ENCODE measurements at regions not wholly inside any gene's neighbourhood (a gene's known extent, or its start where the extent isn't known, plus 50 kb on each side); places are given as distances from the start of the nearest gene placed in this dataset.

DNA sequence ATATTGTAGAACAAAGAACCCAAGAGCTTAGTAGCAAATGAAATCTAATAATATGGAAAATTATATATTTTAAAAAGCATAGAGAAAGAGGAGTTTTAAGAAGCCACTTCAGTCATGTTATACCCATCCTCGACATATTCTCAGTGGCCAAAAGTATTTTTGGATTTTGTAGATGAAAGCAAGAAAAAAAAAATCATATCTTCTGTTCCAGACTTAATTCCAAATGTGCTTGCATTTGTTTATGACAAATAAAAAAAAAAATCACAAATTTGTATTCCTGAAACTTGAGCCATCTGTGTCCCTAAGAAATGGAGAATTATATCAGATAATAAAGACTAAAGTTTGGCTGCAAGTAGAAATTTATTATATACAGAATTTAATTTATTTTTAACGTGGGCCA is 1482.4 kb upstream of the PABPC4L start:
- no peak overlapping the region for H2AFZ ChIP-seq (ENCODE audit: insufficient read depth, low read depth, low read length, poor library complexity, severe bottlenecking)
- ATAC-seq (ENCODE audit: low read depth) (no peak), DNase-seq (no peak)
- H3K27ac ChIP-seq (ENCODE audit: low read length in 2 of 2): no peak overlapping the region
- H3K9me3 Mint-ChIP-seq (ENCODE audit: insufficient read depth): peaks cover 3% of the 10 kb centered on the region
- H3K4me1 Mint-ChIP-seq: no peaks in the 10 kb centered on the region
- no peaks in the 10 kb centered on the region for H4K20me1 ChIP-seq (ENCODE audit: control insufficient read depth, insufficient read depth, low read length, poor library complexity, severe bottlenecking)
- H3K27ac Mint-ChIP-seq: no peak overlapping the region
- H3K4me3 Mint-ChIP-seq: no peak overlapping the region
- H3K27me3 Mint-ChIP-seq: no peaks in the 10 kb centered on the region
- ChIA-PET CTCF (no interaction called here), POLR2A (no interaction called here)
- H3K79me2 ChIP-seq (ENCODE audit: control insufficient read depth, insufficient read depth, low read length): no peaks in the 10 kb centered on the region
- TF ChIP-seq, protein P1, sequence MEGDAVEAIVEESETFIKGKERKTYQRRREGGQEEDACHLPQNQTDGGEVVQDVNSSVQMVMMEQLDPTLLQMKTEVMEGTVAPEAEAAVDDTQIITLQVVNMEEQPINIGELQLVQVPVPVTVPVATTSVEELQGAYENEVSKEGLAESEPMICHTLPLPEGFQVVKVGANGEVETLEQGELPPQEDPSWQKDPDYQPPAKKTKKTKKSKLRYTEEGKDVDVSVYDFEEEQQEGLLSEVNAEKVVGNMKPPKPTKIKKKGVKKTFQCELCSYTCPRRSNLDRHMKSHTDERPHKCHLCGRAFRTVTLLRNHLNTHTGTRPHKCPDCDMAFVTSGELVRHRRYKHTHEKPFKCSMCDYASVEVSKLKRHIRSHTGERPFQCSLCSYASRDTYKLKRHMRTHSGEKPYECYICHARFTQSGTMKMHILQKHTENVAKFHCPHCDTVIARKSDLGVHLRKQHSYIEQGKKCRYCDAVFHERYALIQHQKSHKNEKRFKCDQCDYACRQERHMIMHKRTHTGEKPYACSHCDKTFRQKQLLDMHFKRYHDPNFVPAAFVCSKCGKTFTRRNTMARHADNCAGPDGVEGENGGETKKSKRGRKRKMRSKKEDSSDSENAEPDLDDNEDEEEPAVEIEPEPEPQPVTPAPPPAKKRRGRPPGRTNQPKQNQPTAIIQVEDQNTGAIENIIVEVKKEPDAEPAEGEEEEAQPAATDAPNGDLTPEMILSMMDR (IDR thresholded peaks at IDR 0.05): no peak
- no peak for TF ChIP-seq EZH2 (IDR thresholded peaks at IDR 0.05; ENCODE audit: borderline replicate concordance, insufficient read depth, low read depth, low read length, poor library complexity, severe bottlenecking)
- no peaks in the 10 kb centered on the region for H3K4me1 ChIP-seq (ENCODE audit: control insufficient read depth in 2 of 2, insufficient read depth in 2 of 2, low read length in 2 of 2)
- H3K36me3 ChIP-seq (replicated peaks in 1 of 2; ENCODE audit: control extremely low read depth in 1 of 2, control insufficient read depth in 1 of 2, extremely low read depth in 1 of 2, insufficient read depth in 2 of 2, low read length in 1 of 2): no peaks in the 10 kb centered on the region
- H3K4me3 ChIP-seq (ENCODE audit: control extremely low read depth in 1 of 5, extremely low read depth in 1 of 5, insufficient read depth in 1 of 5, low read depth in 2 of 5, low read length in 4 of 5): no peak overlapping the region
- WGBS (ENCODE audit: insufficient coverage): no CpG with 5 or more reads among the region's 2 CpGs
- H3K9me3 ChIP-seq (ENCODE audit: control extremely low read depth in 1 of 3, control insufficient read depth in 2 of 3, insufficient read depth in 1 of 3, low read length in 2 of 3): no peaks in the 10 kb centered on the region
- intact Hi-C loops (cut with micrococcal nuclease): no loop called here
- H3K27me3 ChIP-seq (replicated peaks in 1 of 4; ENCODE audit: control extremely low read depth in 1 of 4, control insufficient read depth in 3 of 4, insufficient read depth in 4 of 4, low read length in 3 of 4): no peaks in the 10 kb centered on the region
- H3K4me2 ChIP-seq (replicated peaks; ENCODE audit: low read depth, low read length, poor library complexity, severe bottlenecking): no peak overlapping the region
- H3K9ac ChIP-seq (ENCODE audit: low read length): no peak overlapping the region

DNA sequence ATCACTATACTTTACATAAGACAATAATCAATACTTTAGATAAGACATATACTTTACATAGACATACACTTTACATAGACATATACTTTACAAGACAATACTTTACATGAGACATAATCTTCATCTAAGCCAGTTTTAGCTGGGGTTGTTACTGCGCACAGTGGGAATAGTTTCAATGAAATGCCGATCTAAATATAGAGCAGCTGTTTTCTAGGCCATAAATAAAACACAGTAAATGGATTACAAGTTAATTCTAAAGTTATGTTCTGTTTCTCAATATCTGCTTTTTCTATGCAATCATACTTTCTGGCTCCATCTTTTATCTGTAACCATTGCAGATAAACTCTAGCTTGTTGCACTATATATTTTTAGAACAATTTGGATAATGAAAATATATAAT is 1470.6 kb upstream of the PABPC4L start:
- Mint-ChIP-seq H3K4me1 (no peaks in the 10 kb centered on the region), H3K27me3 (no peaks in the 10 kb centered on the region), H3K27ac (no peak overlapping the region), H3K9me3 (ENCODE audit: insufficient read depth) (no peaks in the 10 kb centered on the region), H3K4me3 (no peak overlapping the region)
- DNase-seq (no peak), ATAC-seq (ENCODE audit: low read depth) (no peak)
- Histone ChIP-seq H3K9me3 (ENCODE audit: control extremely low read depth in 1 of 3, control insufficient read depth in 2 of 3, insufficient read depth in 1 of 3, low read length in 2 of 3) (no peaks in the 10 kb centered on the region), H3K4me1 (ENCODE audit: control insufficient read depth in 2 of 2, insufficient read depth in 2 of 2, low read length in 2 of 2) (no peaks in the 10 kb centered on the region), H3K79me2 (ENCODE audit: control insufficient read depth, insufficient read depth, low read length) (no peaks in the 10 kb centered on the region), H3K27ac (ENCODE audit: low read length in 2 of 2) (no peak overlapping the region), H4K20me1 (ENCODE audit: control insufficient read depth, insufficient read depth, low read length, poor library complexity, severe bottlenecking) (no peaks in the 10 kb centered on the region), H3K36me3 (replicated peaks in 1 of 2; ENCODE audit: control extremely low read depth in 1 of 2, control insufficient read depth in 1 of 2, extremely low read depth in 1 of 2, insufficient read depth in 2 of 2, low read length in 1 of 2) (no peaks in the 10 kb centered on the region), H3K9ac (ENCODE audit: low read length) (no peak overlapping the region), H3K4me3 (ENCODE audit: control extremely low read depth in 1 of 5, extremely low read depth in 1 of 5, insufficient read depth in 1 of 5, low read depth in 2 of 5, low read length in 4 of 5) (no peak overlapping the region), H3K4me2 (replicated peaks; ENCODE audit: low read depth, low read length, poor library complexity, severe bottlenecking) (no peak overlapping the region), H2AFZ (ENCODE audit: insufficient read depth, low read depth, low read length, poor library complexity, severe bottlenecking) (no peak overlapping the region), H3K27me3 (replicated peaks in 1 of 4; ENCODE audit: control extremely low read depth in 1 of 4, control insufficient read depth in 3 of 4, insufficient read depth in 4 of 4, low read length in 3 of 4) (no peaks in the 10 kb centered on the region)
- intact Hi-C loops (cut with micrococcal nuclease): no loop called here
- ChIA-PET POLR2A (no interaction called here), CTCF (no interaction called here)
- no CpG with 5 or more reads among the region's 2 CpGs for WGBS (ENCODE audit: insufficient coverage)
- TF ChIP-seq EZH2 (IDR thresholded peaks at IDR 0.05; ENCODE audit: borderline replicate concordance, insufficient read depth, low read depth, low read length, poor library complexity, severe bottlenecking): no peak
- TF ChIP-seq, protein P1 (IDR thresholded peaks at IDR 0.05): no peak
